HCT116 (cell line): ENCODE measurements at regions not wholly inside any gene's neighbourhood (a gene's known extent, or its start where the extent isn't known, plus 50 kb on each side); places are given as distances from the start of the nearest gene placed in this dataset.

ENCODE experiments used
- ATAC-seq: fragments of 200-7000 bp; cut with Tn5 transposase; 2 replicates; pipeline ENCODE4 v1.9.1; 2020; ENCODE audit warnings: mild to moderate bottlenecking, moderate library complexity
- BruUV-seq: library from RNA; stranded (reverse); fragments of 400-500 nt; replicated peaks from 2 replicates; lab custom pipeline; 2021; lab: Mats Ljungman, UMichigan
- CTCF ChIA-PET: fragments of 300-600 bp; sonication (Branson Sonifier 250); formaldehyde crosslinking; loops from one replicate; lab custom pipeline; 2021; ENCODE audit warnings: antibody characterized with exemption; lab: Charles Lee
- POLR2A ChIA-PET: fragments of 300-600, 350-600 bp; sonication (Branson Sonifier 250); formaldehyde crosslinking; loops from one replicate; lab custom pipeline; 2021; ENCODE audit warnings: antibody characterized with exemption; lab: Charles Lee
- RAD21 ChIA-PET, 2 experiments: fragments of 300-600 bp; sonication (Branson Sonifier 250); formaldehyde crosslinking; loops; one replicate each; lab custom pipeline; 2023; ENCODE audit warnings: low total read pairs in 2 of 2; ENCODE audit not compliant: uncharacterized antibody in 2 of 2, unreplicated experiment in 2 of 2, low non-redundant PET in 1 of 2; lab: Charles Lee
- DNase-seq: peaks from one replicate; pipeline ENCODE4 v3.0.0-alpha.2; 2010; ENCODE audit warnings: low read depth, low spot score
- H2AFZ ChIP-seq: fragments of 200-600 bp; shearing (Covaris generic), sonication (generic); 2 replicates; pipeline ENCODE4 v1.6.1; 2017; ENCODE audit warnings: low read depth, mixed run types, mixed read lengths, antibody characterized with exemption, low read length; ENCODE audit not compliant: poor library complexity, severe bottlenecking
- H3K27ac ChIP-seq: 2 replicates; pipeline ENCODE4 v1.5.1; 2012; ENCODE audit warnings: low read depth, low read length
- H3K27me3 ChIP-seq: fragments of 200-600 bp; sonication (generic); 2 replicates; pipeline ENCODE4 v1.6.1; 2016; ENCODE audit warnings: mixed run types, low read length, mixed read lengths; ENCODE audit not compliant: insufficient read depth
- H3K36me3 ChIP-seq, 2 experiments: fragments of 200-500 bp in 1 of 2; fragments of 200-600 bp in 1 of 2; sonication (Bioruptor generic) in 1 of 2; sonication (generic) in 1 of 2; 2 replicates each; pipeline versions ENCODE4 v1.5.1 to v1.6.1; 2014 to 2016; ENCODE audit warnings: low read length in 2 of 2, inconsistent platforms in 1 of 2, mixed read lengths in 1 of 2, mixed run types in 1 of 2; ENCODE audit not compliant: insufficient read depth in 2 of 2, control insufficient read depth in 1 of 2
- H3K4me1 ChIP-seq, 2 experiments: fragments of 200-600 bp in 1 of 2; sonication (generic) in 1 of 2; 2 replicates each; pipeline versions ENCODE4 v1.5.1 to v1.6.1; 2012 to 2017; ENCODE audit warnings: low read length in 2 of 2, inconsistent platforms in 1 of 2, mild to moderate bottlenecking in 1 of 2, mixed read lengths in 1 of 2, mixed run types in 1 of 2, moderate library complexity in 1 of 2; ENCODE audit not compliant: insufficient read depth in 2 of 2, control insufficient read depth in 1 of 2
- H3K4me2 ChIP-seq: fragments of 200-600 bp; sonication (generic); 2 replicates; pipeline ENCODE4 v1.6.1; 2017; ENCODE audit warnings: mixed run types, low read length, mixed read lengths
- H3K4me3 ChIP-seq, 2 experiments: fragments of 200-600 bp in 1 of 2; sonication (generic) in 1 of 2; replicated peaks in 1 of 2; 2 replicates each; pipeline ENCODE4 v1.5.1; 2011 to 2016; ENCODE audit warnings: low read length in 2 of 2, control low read depth in 1 of 2, low read depth in 1 of 2, mild to moderate bottlenecking in 1 of 2, mixed read lengths in 1 of 2, mixed run types in 1 of 2
- H3K79me2 ChIP-seq: fragments of 200-600 bp; sonication (generic); 2 replicates; pipeline ENCODE4 v1.6.1; 2017; ENCODE audit warnings: mild to moderate bottlenecking, mixed run types, low read length, moderate library complexity, mixed read lengths; ENCODE audit not compliant: insufficient read depth
- H3K9ac ChIP-seq: fragments of 200-600 bp; sonication (generic); 2 replicates; pipeline ENCODE4 v1.6.1; 2016; ENCODE audit warnings: low read length, mixed read lengths
- H3K9me2 ChIP-seq: fragments of 200-600 bp; sonication (generic), shearing (Covaris generic); 2 replicates; pipeline ENCODE4 v1.6.1; 2017; ENCODE audit warnings: mixed run types, mild to moderate bottlenecking, moderate library complexity; ENCODE audit not compliant: insufficient read depth
- H3K9me3 ChIP-seq, 2 experiments: fragments of 200-500 bp in 1 of 2; fragments of 200-600 bp in 1 of 2; sonication (Bioruptor generic) in 1 of 2; sonication (generic) in 1 of 2; 2 replicates each; pipeline ENCODE4 v1.6.1; 2014 to 2017; ENCODE audit warnings: low read length in 2 of 2, mixed read lengths in 2 of 2, inconsistent platforms in 1 of 2, low read depth in 1 of 2, mild to moderate bottlenecking in 1 of 2, mixed run types in 1 of 2, moderate library complexity in 1 of 2; ENCODE audit not compliant: control insufficient read depth in 1 of 2, insufficient read depth in 1 of 2
- H4K20me1 ChIP-seq: fragments of 200-600 bp; sonication (generic), shearing (Covaris generic); 2 replicates; pipeline ENCODE4 v1.6.1; 2017; ENCODE audit warnings: mixed run types, mild to moderate bottlenecking, moderate library complexity; ENCODE audit not compliant: insufficient read depth
- CEBPB ChIP-seq: IDR thresholded peaks from 2 replicates; pipeline ENCODE4 v1.6.1; 2012; ENCODE audit warnings: low read depth
- ELF1 ChIP-seq: IDR thresholded peaks from 2 replicates; pipeline ENCODE4 v1.6.1; 2012; ENCODE audit warnings: low read depth, borderline replicate concordance
- EZH2 ChIP-seq: fragments of 200-600 bp; sonication (generic); IDR thresholded peaks from 2 replicates; pipeline ENCODE4 v1.6.1; 2017; ENCODE audit warnings: antibody characterized with exemption, mixed run types
- SP1 ChIP-seq: IDR thresholded peaks from 2 replicates; pipeline ENCODE4 v1.6.1; 2012; ENCODE audit warnings: low read depth
- SRF ChIP-seq: IDR thresholded peaks from 2 replicates; pipeline ENCODE4 v1.6.1; 2012; ENCODE audit warnings: low read depth
- TCF7L2 ChIP-seq: IDR thresholded peaks from 2 replicates; pipeline ENCODE4 v1.7.0; 2011; ENCODE audit warnings: borderline replicate concordance, inconsistent platforms; ENCODE audit not compliant: insufficient read depth, insufficient read length; ENCODE audit errors: extremely low read depth
- ZFX ChIP-seq: fragments of 450-650 bp; IDR thresholded peaks from 2 replicates; pipeline ENCODE4 v1.6.1; 2017
- intact Hi-C: fragments of 100-400 bp; cut with micrococcal nuclease; formaldehyde crosslinking; loops from 2 replicates; pipeline ENCODE4 v1.10.0; 2022
- TF ChIP-seq, protein P1 (sequence below), 3 experiments: fragments of 200-600 bp in 1 of 3; sonication (generic) in 1 of 3; IDR thresholded peaks in 2 of 3; conservative IDR thresholded peaks in 1 of 3; 2 replicates each; pipeline ENCODE4 v1.5.1; 2012 to 2017; ENCODE audit warnings: low read depth in 2 of 3, low read length in 2 of 3, antibody characterized with exemption in 1 of 3, borderline replicate concordance in 1 of 3, control low read depth in 1 of 3, mild to moderate bottlenecking in 1 of 3, mixed read lengths in 1 of 3, mixed run types in 1 of 3, moderate library complexity in 1 of 3; ENCODE audit not compliant: insufficient read depth in 1 of 3
- TF ChIP-seq, protein P2 (sequence below): IDR thresholded peaks from 2 replicates; pipeline ENCODE4 v1.6.1; 2012

DNA sequence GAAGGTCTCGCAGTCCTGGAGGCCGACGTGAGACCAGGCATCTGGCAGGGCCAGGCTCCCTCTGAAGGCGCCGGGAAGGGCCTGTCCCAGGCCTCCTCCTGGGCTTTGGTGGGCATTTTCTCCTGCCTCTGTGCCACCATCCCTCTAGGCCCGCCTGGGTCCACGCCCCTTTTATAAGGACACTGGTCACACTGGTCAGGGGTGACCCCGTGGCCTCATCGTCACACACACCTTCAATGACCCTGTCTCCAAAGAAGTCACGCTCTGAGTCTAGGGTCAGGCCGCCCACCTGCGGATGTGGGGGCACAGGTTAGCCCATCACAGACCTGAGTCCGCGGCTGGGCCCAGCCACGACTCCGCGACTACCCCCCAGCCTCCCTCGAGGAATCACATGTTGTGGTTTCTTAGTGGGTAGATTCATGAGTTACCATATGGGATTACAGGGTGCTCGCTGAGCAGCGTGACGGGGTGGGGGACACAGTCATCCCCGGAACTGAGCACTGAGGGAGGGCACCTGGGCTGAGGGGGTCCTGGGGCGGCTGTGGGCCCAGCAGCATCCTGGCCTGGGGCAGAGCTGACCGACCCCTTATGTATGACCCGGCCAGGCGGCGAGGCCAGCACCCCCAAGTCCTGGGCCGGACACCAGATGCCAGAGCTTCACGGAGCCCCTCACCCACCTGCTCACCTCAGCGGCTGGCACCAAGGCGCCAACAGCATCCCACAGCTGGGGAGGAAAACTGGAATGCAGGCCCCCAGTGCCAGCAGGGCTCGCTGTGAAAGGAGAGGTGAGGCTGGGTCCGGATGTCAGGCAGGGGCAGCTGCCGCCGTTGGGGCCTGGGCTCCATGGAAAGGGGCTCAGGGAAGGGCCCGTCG, 115.9 kb downstream of the DLL1 start:
- Histone ChIP-seq H3K4me1 (peaks cover 11 to 22% of the 10 kb centered on the region in 2 experiments), H3K4me3 (no peak overlapping the region), H4K20me1 (no peaks in the 10 kb centered on the region), H2AFZ (no peak overlapping the region), H3K79me2 (no peaks in the 10 kb centered on the region), H3K36me3 (no peaks in the 10 kb centered on the region), H3K4me2 (no peak overlapping the region), H3K27ac (no peak overlapping the region), H3K9me3 (peaks cover 0 to 3% of the 10 kb centered on the region in 2 experiments; a peak in 1 of 4 replicates), H3K9ac (no peak overlapping the region), H3K27me3 (no peaks in the 10 kb centered on the region), H3K9me2 (no peaks in the 10 kb centered on the region)
- no TSS peak for BruUV-seq
- TF ChIP-seq EZH2 (no peak), ELF1 (no peak), SRF (no peak)
- TF ChIP-seq, protein P1, sequence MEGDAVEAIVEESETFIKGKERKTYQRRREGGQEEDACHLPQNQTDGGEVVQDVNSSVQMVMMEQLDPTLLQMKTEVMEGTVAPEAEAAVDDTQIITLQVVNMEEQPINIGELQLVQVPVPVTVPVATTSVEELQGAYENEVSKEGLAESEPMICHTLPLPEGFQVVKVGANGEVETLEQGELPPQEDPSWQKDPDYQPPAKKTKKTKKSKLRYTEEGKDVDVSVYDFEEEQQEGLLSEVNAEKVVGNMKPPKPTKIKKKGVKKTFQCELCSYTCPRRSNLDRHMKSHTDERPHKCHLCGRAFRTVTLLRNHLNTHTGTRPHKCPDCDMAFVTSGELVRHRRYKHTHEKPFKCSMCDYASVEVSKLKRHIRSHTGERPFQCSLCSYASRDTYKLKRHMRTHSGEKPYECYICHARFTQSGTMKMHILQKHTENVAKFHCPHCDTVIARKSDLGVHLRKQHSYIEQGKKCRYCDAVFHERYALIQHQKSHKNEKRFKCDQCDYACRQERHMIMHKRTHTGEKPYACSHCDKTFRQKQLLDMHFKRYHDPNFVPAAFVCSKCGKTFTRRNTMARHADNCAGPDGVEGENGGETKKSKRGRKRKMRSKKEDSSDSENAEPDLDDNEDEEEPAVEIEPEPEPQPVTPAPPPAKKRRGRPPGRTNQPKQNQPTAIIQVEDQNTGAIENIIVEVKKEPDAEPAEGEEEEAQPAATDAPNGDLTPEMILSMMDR (IDR thresholded peaks at IDR 0.05 in 2 of 3, conservative IDR thresholded peaks at IDR 0.05 in 1 of 3; ENCODE audit: borderline replicate concordance in 1 of 3, insufficient read depth in 1 of 3, low read depth in 2 of 3, low read length in 2 of 3), result no peak
- CTCF ChIA-PET, result no interaction called here
- POLR2A ChIA-PET, result no interaction called here
- RAD21 ChIA-PET, result no interaction called here
- no peak for ATAC-seq
- DNase-seq, result no peak
- intact Hi-C loops, result no loop called here

DNA sequence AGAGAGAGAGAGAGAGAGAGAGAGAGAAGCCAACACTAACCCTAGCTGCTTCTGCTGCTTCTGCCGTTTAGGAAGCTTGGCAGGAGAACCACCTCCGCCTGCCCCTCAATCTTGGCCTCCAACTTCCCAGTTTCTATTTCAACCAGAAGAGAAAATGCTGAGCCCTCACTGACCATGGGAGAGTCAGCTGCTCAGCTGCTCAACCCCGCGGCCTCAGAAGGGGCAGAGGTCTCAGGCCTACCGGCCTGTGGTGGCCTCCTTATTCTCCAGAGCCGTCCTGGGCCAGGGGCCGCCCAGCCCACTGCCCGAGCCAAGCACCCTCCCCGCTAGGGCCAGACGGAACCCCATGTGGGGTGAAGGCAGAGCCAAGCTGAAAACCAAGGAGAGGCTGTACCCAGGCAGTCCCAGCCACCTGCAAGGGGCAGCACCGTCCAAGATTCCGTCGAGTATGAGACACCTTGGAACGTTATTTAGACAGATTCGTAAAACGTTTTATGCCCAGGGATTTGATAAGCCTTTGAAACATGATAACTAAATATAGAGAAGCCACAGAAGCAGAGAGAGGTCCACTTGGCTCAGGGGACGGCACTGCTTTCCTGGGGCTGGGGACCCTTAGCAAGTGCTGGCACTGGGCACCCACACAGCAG, 116.6 kb downstream of the DLL1 start:
- H3K9ac ChIP-seq, result no peak overlapping the region
- H2AFZ ChIP-seq, result no peak overlapping the region
- POLR2A ChIA-PET, result no interaction called here
- RAD21 ChIA-PET, result no interaction called here
- BruUV-seq, result no TSS peak
- no peak overlapping the region for H3K27ac ChIP-seq
- H3K4me2 ChIP-seq, result no peak overlapping the region
- intact Hi-C loops, result no loop called here
- peaks cover 11 to 22% of the 10 kb centered on the region in 2 experiments for H3K4me1 ChIP-seq
- no peak overlapping the region for H3K4me3 ChIP-seq
- H3K9me2 ChIP-seq, result no peaks in the 10 kb centered on the region
- no peaks in the 10 kb centered on the region for H3K36me3 ChIP-seq
- no peaks in the 10 kb centered on the region for H3K27me3 ChIP-seq
- ATAC-seq, result no peak
- CTCF ChIA-PET, result no interaction called here
- H3K79me2 ChIP-seq, result no peaks in the 10 kb centered on the region
- peaks cover 0 to 8% of the 10 kb centered on the region in 2 experiments; a peak in 2 of 4 replicates for H3K9me3 ChIP-seq
- TF ChIP-seq CEBPB, result no peak
- no peak for TF ChIP-seq SP1
- TF ChIP-seq TCF7L2, result no peak
- TF ChIP-seq, protein P2, sequence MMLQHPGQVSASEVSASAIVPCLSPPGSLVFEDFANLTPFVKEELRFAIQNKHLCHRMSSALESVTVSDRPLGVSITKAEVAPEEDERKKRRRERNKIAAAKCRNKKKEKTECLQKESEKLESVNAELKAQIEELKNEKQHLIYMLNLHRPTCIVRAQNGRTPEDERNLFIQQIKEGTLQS, result no peak
- TF ChIP-seq, protein P1 (IDR thresholded peaks at IDR 0.05 in 2 of 3, conservative IDR thresholded peaks at IDR 0.05 in 1 of 3; ENCODE audit: borderline replicate concordance in 1 of 3, insufficient read depth in 1 of 3, low read depth in 2 of 3, low read length in 2 of 3), result 0 out of 6 replicates have a peak, but pooled peaks of 1 of the 3 experiments have one; percentile 2
- no peak for TF ChIP-seq ZFX
- no peak for DNase-seq
- no peaks in the 10 kb centered on the region for H4K20me1 ChIP-seq
